Osteoblast (primary cell): ENCODE measurements at regions not wholly inside any gene's neighbourhood (a gene's known extent, or its start where the extent isn't known, plus 50 kb on each side); places are given as distances from the start of the nearest gene placed in this dataset.
"Not testable (repeated sequence)": the region's sequence is repeated elsewhere in the genome, so short reads cannot be mapped to it uniquely, and the experiment has no call there.

Experiments
- DNase-seq: peaks from one replicate; pipeline ENCODE4 v3.0.0; 2011; ENCODE audit warnings: low spot score, mixed read lengths; ENCODE audit not compliant: insufficient read length; ENCODE audit errors: missing footprints
- H2AFZ ChIP-seq: 2 replicates; pipeline ENCODE4 v1.6.0; 2011; ENCODE audit warnings: mild to moderate bottlenecking, low read length
- H3K27ac ChIP-seq: 2 replicates; pipeline ENCODE4 v1.5.1; 2011; ENCODE audit warnings: mild to moderate bottlenecking, low read depth, low read length, moderate library complexity
- H3K27me3 ChIP-seq: 2 replicates; pipeline ENCODE4 v1.6.0; 2012; ENCODE audit warnings: mild to moderate bottlenecking, control low read depth, inconsistent platforms, low read length, moderate library complexity; ENCODE audit not compliant: insufficient read depth
- H3K36me3 ChIP-seq: 2 replicates; pipeline ENCODE4 v1.5.1; 2011; ENCODE audit warnings: mild to moderate bottlenecking, low read length, control low read depth, moderate library complexity; ENCODE audit not compliant: insufficient read depth
- H3K4me1 ChIP-seq: 2 replicates; pipeline ENCODE4 v1.5.1; 2011; ENCODE audit warnings: mild to moderate bottlenecking, low read length, control low read depth, moderate library complexity; ENCODE audit not compliant: insufficient read depth
- H3K4me2 ChIP-seq: 2 replicates; pipeline ENCODE4 v1.6.0; 2011; ENCODE audit warnings: mild to moderate bottlenecking, low read length; ENCODE audit not compliant: insufficient read depth
- H3K4me3 ChIP-seq: fragments of 200-600 bp; sonication (generic); 3 replicates; pipeline ENCODE4 v1.5.1; 2012; ENCODE audit warnings: mild to moderate bottlenecking, low read length, inconsistent platforms; ENCODE audit not compliant: insufficient read depth
- H3K79me2 ChIP-seq: 2 replicates; pipeline ENCODE4 v1.6.0; 2012; ENCODE audit warnings: mild to moderate bottlenecking, low read length, control low read depth, inconsistent platforms; ENCODE audit not compliant: insufficient read depth
- H3K9me3 ChIP-seq: 2 replicates; pipeline ENCODE4 v1.5.1; 2011; ENCODE audit warnings: low read depth, low read length, control low read depth
- H4K20me1 ChIP-seq: 2 replicates; pipeline ENCODE4 v1.6.0; 2012; ENCODE audit warnings: mild to moderate bottlenecking, low read length, control low read depth; ENCODE audit not compliant: insufficient read depth
- TF ChIP-seq, protein P1 (sequence below): IDR thresholded peaks from 2 replicates; pipeline ENCODE4 v1.5.1; 2011; ENCODE audit warnings: mild to moderate bottlenecking, low read depth, low read length, moderate library complexity; ENCODE audit errors: extremely low read depth

- Histone ChIP-seq H3K4me3 (no peak overlapping the region), H3K4me2 (no peak overlapping the region), H3K36me3 (no peaks in the 10 kb centered on the region), H3K27me3 (no peaks in the 10 kb centered on the region), H4K20me1 (no peaks in the 10 kb centered on the region), H3K4me1 (no peaks in the 10 kb centered on the region), H3K9me3 (no peaks in the 10 kb centered on the region), H3K27ac (no peak overlapping the region), H2AFZ (no peak overlapping the region), H3K79me2 (no peaks in the 10 kb centered on the region)
- TF ChIP-seq, protein P1, sequence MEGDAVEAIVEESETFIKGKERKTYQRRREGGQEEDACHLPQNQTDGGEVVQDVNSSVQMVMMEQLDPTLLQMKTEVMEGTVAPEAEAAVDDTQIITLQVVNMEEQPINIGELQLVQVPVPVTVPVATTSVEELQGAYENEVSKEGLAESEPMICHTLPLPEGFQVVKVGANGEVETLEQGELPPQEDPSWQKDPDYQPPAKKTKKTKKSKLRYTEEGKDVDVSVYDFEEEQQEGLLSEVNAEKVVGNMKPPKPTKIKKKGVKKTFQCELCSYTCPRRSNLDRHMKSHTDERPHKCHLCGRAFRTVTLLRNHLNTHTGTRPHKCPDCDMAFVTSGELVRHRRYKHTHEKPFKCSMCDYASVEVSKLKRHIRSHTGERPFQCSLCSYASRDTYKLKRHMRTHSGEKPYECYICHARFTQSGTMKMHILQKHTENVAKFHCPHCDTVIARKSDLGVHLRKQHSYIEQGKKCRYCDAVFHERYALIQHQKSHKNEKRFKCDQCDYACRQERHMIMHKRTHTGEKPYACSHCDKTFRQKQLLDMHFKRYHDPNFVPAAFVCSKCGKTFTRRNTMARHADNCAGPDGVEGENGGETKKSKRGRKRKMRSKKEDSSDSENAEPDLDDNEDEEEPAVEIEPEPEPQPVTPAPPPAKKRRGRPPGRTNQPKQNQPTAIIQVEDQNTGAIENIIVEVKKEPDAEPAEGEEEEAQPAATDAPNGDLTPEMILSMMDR, result no peak
- DNase-seq, result no peak
These were observed 938.6 kb upstream of the MDGA2 start for GRCh38 chr14:48614003-48614402.

DNA sequence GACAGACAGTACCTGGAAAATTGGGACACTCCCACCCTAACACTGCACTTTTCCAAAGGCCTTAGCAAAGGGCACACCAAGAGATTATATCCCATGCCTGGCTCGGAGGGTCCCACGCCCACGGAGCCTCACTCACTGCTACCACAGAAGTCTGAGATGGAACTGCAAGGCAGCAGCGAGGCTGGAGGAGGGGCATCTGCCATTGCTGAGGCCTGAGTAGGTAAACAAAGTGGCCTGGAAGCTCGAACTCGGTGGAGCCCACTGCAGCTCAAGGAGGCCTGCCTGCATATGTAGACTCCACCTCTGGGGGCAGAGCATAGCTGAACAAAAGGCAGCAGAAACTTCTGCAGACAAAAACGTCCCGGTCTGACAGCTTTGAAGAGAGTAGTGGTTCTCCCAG, 931.6 kb upstream of the MDGA2 start:
- not testable (repeated sequence) for H3K4me1 ChIP-seq, H3K27ac ChIP-seq, H3K4me2 ChIP-seq, DNase-seq, H2AFZ ChIP-seq, H3K79me2 ChIP-seq, H3K27me3 ChIP-seq, H3K36me3 ChIP-seq, H3K9me3 ChIP-seq, H3K4me3 ChIP-seq, H4K20me1 ChIP-seq

DNA sequence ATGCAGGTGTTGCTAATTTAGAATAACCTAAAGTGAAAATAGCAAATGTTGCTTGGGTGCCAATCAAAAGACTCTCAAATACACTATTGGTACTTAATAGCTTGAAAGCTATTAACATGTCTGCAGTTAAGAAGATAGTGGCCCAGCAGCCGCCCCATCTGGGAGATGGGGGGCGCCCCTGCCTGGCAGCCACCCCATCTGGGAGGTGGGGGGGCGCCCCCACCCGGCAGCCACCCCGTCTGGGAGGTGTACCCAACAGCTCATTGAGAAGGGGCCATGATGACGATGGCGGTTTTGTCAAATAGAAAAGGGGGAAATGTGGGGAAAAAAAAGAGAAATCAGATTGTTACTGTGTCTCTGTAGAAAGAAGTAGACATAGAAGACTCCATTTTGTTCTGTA, 923.1 kb upstream of the MDGA2 start:
- Histone ChIP-seq H3K4me1 (no peaks in the 10 kb centered on the region), H3K27ac (no peak overlapping the region), H3K4me3 (no peak overlapping the region), H2AFZ (no peak overlapping the region), H3K79me2 (no peaks in the 10 kb centered on the region), H4K20me1 (no peaks in the 10 kb centered on the region), H3K4me2 (no peak overlapping the region), H3K27me3 (no peaks in the 10 kb centered on the region), H3K9me3 (no peaks in the 10 kb centered on the region), H3K36me3 (no peaks in the 10 kb centered on the region)
- TF ChIP-seq, protein P1, result no peak
- no peak for DNase-seq

- Histone ChIP-seq H3K27ac (no peak overlapping the region), H3K4me3 (no peak overlapping the region), H4K20me1 (no peaks in the 10 kb centered on the region), H3K27me3 (no peaks in the 10 kb centered on the region), H2AFZ (no peak overlapping the region), H3K9me3 (peaks cover 4% of the 10 kb centered on the region), H3K4me2 (no peak overlapping the region), H3K79me2 (no peaks in the 10 kb centered on the region), H3K36me3 (no peaks in the 10 kb centered on the region), H3K4me1 (no peaks in the 10 kb centered on the region)
- TF ChIP-seq, protein P1, result no peak
- no peak for DNase-seq
These were observed 910.7 kb upstream of the MDGA2 start for GRCh38 chr14:48586099-48586498.

GRCh38 chr14:48584031-48584430, 908.6 kb upstream of the MDGA2 start:
- DNase-seq, result no peak
- TF ChIP-seq, protein P1, result no peak

More at GRCh38 chr14:48584031-48584430, 908.6 kb upstream of the MDGA2 start:
- Histone ChIP-seq H2AFZ (no peak overlapping the region), H3K27ac (no peak overlapping the region), H4K20me1 (no peaks in the 10 kb centered on the region), H3K36me3 (no peaks in the 10 kb centered on the region), H3K4me1 (no peaks in the 10 kb centered on the region), H3K9me3 (no peaks in the 10 kb centered on the region), H3K27me3 (no peaks in the 10 kb centered on the region), H3K79me2 (no peaks in the 10 kb centered on the region), H3K4me2 (no peak overlapping the region), H3K4me3 (no peak overlapping the region)
